ENCODE measurements at regions not wholly inside any gene's neighbourhood (a gene's known extent, or its start where the extent isn't known, plus 50 kb on each side); places are given as distances from the start of the nearest gene placed in this dataset.
A peak's percentile ranks its signal among the peaks of the same experiment; 100 is the strongest.
"Not testable (repeated sequence)": the region's sequence is repeated elsewhere in the genome, so short reads cannot be mapped to it uniquely, and the experiment has no call there.

DNA sequence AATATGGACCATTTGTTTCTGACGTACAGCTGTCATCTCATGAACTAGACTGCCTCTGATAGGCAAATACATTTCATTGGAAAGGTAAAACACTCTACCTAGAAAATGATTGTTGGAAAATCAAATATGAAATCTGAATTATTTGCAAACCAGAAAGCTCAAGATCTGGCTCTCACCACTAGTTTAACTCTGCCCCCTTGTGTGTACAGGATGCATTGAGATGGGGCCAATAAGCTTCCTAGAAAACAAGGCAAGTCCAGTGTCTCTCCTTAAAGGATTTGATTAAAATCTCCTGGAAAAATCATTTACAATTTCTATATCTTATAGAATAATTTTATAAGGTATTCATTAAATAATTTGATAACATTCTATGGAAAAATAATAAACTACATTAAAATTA is 311.9 kb upstream of the ANKH start:
- FAIRE-seq: no peak

- FAIRE-seq: no peak
Measured at GRCh38 chr5:15170173-15170572, 298.6 kb upstream of the ANKH start.

GRCh38 chr5:15168358-15168757 is 296.8 kb upstream of the ANKH start:
- no peak for FAIRE-seq

GRCh38 chr5:15160091-15160490 is 288.5 kb upstream of the ANKH start:
- no peak for FAIRE-seq

DNA sequence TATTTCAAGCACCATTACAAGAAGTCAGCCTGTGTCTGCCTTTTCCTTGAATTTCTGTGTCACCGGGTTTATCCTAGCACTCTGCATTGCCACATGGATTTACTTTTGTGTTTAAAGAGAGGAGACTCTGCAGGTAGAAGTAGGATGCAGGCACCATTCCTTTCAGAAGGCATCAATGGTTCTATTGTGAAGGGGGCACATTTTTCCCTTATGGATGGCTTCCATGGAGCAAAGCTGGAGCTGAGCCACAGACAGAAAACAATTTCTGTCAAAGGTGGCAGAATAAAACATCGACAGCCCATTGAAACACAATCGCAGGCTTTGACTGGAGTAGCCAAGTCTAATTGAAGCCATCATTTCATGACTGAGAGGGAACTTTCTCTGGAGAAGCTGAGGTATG is 288.0 kb upstream of the ANKH start:
- FAIRE-seq: no peak

GRCh38 chr5:15142458-15142857 is 270.9 kb upstream of the ANKH start:
- no peak for FAIRE-seq

GRCh38 chr5:15137414-15137813 is 265.8 kb upstream of the ANKH start:
- no peak for FAIRE-seq

- no peak for FAIRE-seq
Measured at GRCh38 chr5:15135661-15136060, 264.1 kb upstream of the ANKH start.

- no peak for FAIRE-seq
Measured at GRCh38 chr5:15133456-15133965, 261.9 kb upstream of the ANKH start.

- FAIRE-seq: no peak
Measured at GRCh38 chr5:15132816-15133405, 261.3 kb upstream of the ANKH start.

DNA sequence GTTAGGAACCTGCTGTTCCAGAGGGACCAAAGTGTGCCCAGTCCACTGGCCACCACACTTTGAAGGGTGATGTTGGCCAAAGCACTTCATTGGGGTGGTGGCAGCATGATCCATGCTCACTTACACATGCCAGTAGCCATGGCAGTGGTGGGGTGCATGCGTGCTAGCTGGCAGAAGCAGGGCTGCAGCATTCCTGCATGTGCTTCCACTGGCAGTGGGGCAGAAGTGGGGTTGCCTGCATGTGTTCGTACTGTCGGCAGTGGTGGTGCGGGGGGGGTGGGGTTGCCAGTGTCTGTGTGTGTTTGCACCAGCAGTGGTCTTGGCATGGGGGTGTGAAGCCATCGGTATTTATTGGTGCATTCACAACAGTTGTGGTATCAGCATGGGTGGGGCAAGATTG is 260.3 kb upstream of the ANKH start:
- no peak for FAIRE-seq

GRCh38 chr5:15124871-15125568 is 253.4 kb upstream of the ANKH start:
- FAIRE-seq: no peak

DNA sequence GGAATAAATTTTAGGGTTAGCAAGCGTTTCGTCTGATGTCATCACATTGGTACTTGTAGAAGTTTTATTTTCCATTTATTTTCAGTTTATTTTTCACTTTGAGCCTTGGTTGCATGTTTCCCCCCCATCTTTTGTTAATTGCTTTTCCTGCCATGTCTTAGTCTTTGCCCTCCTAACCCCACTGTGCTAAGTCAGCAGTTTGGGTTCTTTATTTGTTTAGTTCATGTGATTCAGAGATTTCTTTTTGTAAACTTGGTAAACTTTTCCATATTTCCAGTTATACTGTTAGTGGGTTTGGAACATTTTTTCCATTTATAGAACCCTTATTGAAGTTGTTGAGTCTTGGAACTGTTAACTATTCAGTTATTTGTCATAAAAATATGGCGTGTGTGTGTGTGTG is 252.9 kb upstream of the ANKH start:
- no peak for FAIRE-seq

DNA sequence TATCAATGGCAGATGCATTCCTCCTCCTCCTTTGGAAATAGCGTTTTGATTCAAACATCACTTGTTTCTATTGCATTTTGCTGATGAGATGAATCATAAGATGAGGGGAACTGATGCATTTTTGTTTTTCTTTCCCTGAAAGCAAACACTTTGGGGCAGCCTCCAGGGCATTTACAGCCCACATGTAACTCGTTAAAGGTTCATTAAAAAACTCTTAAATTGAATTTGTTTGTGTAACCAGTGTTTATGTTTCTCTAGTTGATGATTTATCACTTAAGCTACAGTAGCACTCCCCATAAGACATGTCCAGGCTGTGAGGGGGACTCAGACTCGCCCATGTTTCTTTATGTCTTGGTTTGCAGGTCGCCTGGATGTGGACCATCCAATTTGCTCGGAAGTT is 246.1 kb upstream of the ANKH start:
- no peak for FAIRE-seq

DNA sequence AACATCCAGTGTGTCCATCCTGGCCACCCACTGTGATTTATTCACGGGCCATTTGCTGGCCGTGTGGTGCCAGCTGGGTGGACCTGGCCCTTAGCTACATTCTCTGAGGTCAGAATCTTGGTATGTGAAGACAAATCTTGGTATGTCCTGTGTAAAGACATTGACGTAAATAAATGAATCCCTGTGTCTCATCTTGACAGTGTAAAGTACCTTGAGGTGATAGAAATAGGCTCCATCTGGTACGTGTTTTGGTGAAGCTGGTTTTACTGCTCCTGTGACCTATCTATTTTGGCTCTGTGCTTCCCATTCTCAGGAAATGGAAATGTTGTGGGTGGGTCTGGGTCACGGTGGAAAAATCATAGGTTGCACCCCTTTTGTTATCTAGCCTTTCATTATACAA is 245.4 kb upstream of the ANKH start:
- FAIRE-seq: no peak

DNA sequence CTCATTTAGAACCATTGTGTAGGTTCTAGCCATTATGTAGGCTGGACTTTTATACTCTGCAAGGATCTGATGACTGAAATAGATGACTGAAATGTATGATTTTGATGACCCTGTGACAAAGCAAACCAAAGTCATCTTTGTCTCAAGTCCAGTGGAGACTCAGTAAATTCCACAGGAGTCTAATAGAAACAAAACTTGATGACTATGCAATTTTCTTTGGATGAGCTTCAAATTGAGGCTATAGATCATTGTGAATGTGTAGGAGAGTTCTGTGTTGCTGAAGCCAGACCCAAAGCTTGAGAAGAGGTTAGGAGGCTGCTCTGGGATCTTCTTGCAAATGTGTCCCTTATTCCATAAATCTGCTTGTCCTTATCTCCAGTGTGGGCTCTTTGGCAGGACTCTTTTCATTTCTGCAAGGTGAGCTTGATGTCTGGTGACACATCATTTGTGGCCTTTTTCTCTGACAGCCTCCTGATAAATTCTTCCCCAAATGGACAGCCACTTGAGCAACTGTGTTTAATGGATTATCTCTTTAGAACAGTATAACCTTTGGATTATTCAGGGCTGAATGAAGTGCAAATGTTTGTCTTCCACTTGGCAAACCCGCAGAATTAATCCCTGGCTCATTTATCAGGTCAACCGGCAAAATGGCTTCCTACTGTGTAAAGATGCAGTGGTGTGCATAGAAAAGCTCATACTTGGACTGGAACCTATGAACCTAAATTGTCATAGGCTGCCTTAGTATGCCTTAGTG is 235.1 kb upstream of the ANKH start:
- peak; percentile 99 for FAIRE-seq

DNA sequence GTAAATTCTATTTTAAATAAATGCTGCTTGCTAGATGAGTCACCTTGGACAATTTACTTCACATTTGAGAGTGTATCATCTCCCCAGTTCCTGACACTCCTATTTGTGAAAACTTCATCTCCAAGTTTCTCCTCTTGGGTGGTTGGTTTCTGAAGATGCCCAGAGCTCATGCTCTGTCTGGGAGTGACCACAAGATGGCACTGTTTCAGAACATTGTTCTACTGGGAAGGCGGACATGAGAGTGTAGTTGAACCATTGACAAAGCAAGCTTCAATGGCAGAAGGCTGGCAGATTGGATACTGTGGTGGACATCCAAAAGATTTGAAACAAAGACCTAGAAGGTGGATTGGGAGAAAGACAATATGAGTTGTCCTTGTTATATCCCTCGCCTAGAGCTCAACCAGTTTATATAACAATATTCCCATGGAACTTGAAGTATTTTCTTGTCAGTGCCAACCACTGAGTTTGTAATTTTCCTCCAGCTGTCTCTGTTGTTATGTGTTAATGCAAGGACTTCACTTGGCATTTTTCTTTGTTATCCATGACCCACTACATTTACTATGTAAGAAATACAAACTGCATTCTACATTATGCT is 234.3 kb upstream of the ANKH start:
- peak; percentile 88 for FAIRE-seq

DNA sequence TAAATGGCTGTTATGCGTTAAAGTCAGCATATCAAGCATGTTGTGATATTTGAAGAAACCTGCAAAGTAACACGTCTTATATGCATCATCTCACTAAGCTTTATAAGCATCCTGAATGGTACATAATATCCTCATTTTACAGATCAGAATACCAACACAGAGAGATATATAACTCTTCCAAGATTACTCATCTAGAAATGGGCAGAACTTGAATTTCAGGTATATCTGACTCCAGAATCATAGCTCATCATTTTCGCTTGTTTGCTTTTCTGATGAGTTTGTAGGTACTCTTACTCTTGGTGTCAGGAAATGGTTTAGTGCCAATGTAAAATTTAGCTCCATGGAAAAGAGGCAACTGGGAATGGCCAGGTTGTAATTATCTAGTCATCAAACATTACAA is 232.3 kb upstream of the ANKH start:
- no peak for FAIRE-seq

DNA sequence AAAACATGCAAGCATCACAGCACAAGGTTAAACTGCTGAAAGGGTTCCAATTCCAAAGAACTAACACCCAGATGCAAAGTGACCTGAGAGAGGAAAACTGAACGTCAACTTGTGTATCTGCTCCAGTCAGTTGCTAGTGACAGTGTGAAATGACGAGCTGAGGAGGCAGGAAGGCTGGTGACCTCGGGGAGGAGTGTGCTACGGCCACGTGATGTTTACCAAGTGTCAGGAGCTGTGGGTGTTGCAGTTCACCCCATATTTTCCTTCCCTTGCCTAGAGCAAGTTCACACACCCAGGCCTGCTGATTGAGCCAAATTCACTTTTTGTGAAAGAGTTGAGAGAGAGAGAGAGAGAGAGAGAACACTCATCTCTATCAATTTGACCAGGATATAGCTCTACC is 231.6 kb upstream of the ANKH start:
- FAIRE-seq: no peak

DNA sequence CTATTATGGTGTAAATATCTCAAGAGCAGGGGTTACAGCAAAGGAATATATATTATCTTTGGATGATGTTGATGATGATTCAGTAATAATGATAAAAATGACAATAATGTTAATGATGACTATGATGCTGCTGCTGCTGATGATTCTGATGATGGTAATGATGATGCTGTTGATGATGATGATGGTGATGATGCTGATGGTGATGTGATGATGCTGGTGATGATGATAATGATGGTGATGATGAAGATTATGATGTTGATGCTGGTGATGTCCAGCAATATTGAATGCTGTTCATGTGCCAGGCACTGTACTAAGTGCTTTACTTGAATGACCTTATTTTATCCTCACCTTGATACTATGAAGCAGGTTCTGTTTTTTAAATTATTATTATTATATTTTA is 226.0 kb upstream of the ANKH start:
- no peak for FAIRE-seq

DNA sequence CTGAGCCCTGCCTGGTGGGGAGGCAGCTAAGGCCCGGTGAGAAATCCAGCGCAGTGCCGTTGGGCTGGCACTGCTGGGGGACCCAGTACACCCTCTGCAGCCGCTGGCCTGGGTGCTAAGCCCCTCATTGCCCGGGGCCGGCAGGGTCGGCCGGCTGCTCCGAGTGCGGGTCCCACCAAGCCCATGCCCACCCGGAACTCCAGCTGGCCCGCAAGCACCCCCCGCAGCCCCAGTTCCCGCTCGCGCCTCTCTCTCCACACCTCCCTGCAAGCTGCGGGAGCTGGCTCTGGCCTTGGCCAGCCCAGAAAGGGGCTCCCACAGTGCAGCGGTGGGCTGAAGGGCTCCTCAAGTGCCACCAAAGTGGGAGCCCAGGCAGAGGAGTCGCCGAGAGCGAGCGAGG is 225.1 kb upstream of the ANKH start:
- not testable (repeated sequence) for FAIRE-seq

- FAIRE-seq: no peak
Measured at GRCh38 chr5:15092801-15093200, 221.2 kb upstream of the ANKH start.

DNA sequence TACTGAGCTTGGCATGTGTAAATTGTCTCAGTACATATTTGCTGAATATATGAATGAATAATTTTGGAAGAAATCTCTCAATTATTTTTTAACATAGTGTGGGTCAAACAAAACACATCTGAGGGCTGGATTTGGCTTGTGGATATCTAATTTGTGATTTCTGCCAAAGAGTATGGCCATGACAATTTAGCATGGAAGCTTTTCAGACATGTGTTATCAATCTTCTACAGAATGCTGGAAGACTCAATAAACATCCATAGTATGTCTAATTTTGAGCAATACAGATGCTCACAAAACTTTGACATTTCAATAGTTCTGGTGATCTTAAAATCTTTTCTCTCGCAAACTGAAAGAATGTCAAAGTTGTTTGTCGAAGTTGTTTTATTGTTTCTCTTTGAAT is 214.1 kb upstream of the ANKH start:
- FAIRE-seq: no peak

DNA sequence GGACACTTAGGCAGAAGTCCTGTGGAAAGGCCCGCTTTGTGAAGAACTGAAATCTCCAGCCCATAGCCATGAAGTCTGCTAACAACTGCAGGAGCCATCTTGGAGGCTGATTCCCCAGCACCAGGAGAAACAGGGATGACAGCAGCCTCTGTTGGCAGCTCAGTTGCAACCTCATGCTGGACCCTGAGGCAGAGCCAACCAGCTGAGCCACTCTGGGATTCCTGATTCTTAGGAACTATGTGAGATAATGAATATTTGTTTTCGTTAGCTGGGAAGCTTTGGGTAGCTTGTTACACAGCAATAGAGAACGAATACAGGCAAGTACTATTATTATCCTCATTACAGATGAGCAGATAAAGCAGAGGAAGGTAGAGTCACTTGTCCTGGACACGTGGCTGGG is 210.5 kb upstream of the ANKH start:
- no peak for FAIRE-seq

All from islet of Langerhans (tissue), 1 donor.